Urothelium cell line (cell line): ENCODE measurements at regions not wholly inside any gene's neighbourhood (a gene's known extent, or its start where the extent isn't known, plus 50 kb on each side); places are given as distances from the start of the nearest gene placed in this dataset.
"Not testable (repeated sequence)": the region's sequence is repeated elsewhere in the genome, so short reads cannot be mapped to it uniquely, and the experiment has no call there.

Experiments used
- DNase-seq: peaks from one replicate; pipeline ENCODE4 v3.0.0; 2011; ENCODE audit warnings: low spot score, mixed read lengths
- FAIRE-seq: peaks from 2 replicates; lab custom pipeline; 2011; peaks lifted over from hg19 to GRCh38; lab: Jason Lieb, UNC

- DNase-seq (no peak), FAIRE-seq (no peak)
These were observed 54.4 kb upstream of the JAK1 start for GRCh38 chr1:65020774-65021173.

GRCh38 chr1:65021795-65022194, 55.4 kb upstream of the JAK1 start:
- DNase-seq (no peak), FAIRE-seq (no peak)

- no peak for FAIRE-seq
These were observed 55.9 kb upstream of the JAK1 start for GRCh38 chr1:65022216-65022615.

GRCh38 chr1:65025794-65026193, 59.4 kb upstream of the JAK1 start:
- no peak for DNase-seq
- no peak for FAIRE-seq

More at GRCh38 chr1:65022216-65022615, 55.9 kb upstream of the JAK1 start:
- no peak for DNase-seq

- FAIRE-seq (no peak), DNase-seq (no peak)
These were observed 59.9 kb upstream of the JAK1 start for GRCh38 chr1:65026235-65026634.

- no peak for FAIRE-seq
These were observed 61.5 kb upstream of the JAK1 start for GRCh38 chr1:65027666-65028358.

GRCh38 chr1:65029434-65029833, 63.1 kb upstream of the JAK1 start:
- DNase-seq, FAIRE-seq: not testable (repeated sequence)

More at GRCh38 chr1:65027666-65028358, 61.5 kb upstream of the JAK1 start:
- no peak for DNase-seq

- DNase-seq, FAIRE-seq: not testable (repeated sequence)
These were observed 68.5 kb upstream of the JAK1 start for GRCh38 chr1:65034879-65035278.

- DNase-seq = no peak
- FAIRE-seq = no peak
These were observed 70.3 kb upstream of the JAK1 start for GRCh38 chr1:65036570-65037051.

GRCh38 chr1:65039066-65039465, 72.7 kb upstream of the JAK1 start:
- no peak for FAIRE-seq
- no peak for DNase-seq

- FAIRE-seq (no peak), DNase-seq (no peak)
These were observed 73.2 kb upstream of the JAK1 start for GRCh38 chr1:65039508-65039907.

GRCh38 chr1:65042467-65042866, 76.1 kb upstream of the JAK1 start:
- FAIRE-seq (no peak), DNase-seq (no peak)

GRCh38 chr1:65044411-65044810, 78.1 kb upstream of the JAK1 start:
- FAIRE-seq (no peak), DNase-seq (no peak)

- DNase-seq (no peak), FAIRE-seq (no peak)
These were observed 78.9 kb upstream of the JAK1 start for GRCh38 chr1:65045022-65045817.

GRCh38 chr1:65048335-65048734, 82.0 kb upstream of the JAK1 start:
- FAIRE-seq = no peak
- DNase-seq = no peak

- FAIRE-seq = no peak
These were observed 83.8 kb upstream of the JAK1 start for GRCh38 chr1:65049941-65050713.

GRCh38 chr1:65050735-65051134, 84.4 kb upstream of the JAK1 start:
- no peak for FAIRE-seq
- no peak for DNase-seq

More at GRCh38 chr1:65049941-65050713, 83.8 kb upstream of the JAK1 start:
- no peak for DNase-seq

- no peak for FAIRE-seq
These were observed 88.1 kb upstream of the JAK1 start for GRCh38 chr1:65054481-65054880.

GRCh38 chr1:65055747-65056146, 89.4 kb upstream of the JAK1 start:
- DNase-seq (no peak), FAIRE-seq (no peak)

More at GRCh38 chr1:65054481-65054880, 88.1 kb upstream of the JAK1 start:
- no peak for DNase-seq

GRCh38 chr1:65056234-65056633, 89.9 kb upstream of the JAK1 start:
- no peak for DNase-seq
- FAIRE-seq = no peak

GRCh38 chr1:65056866-65057265, 90.5 kb upstream of the JAK1 start:
- DNase-seq (no peak), FAIRE-seq (no peak)
